ENCODE measurements at regions not wholly inside any gene's neighbourhood (a gene's known extent, or its start where the extent isn't known, plus 50 kb on each side); places are given as distances from the start of the nearest gene placed in this dataset.

DNA sequence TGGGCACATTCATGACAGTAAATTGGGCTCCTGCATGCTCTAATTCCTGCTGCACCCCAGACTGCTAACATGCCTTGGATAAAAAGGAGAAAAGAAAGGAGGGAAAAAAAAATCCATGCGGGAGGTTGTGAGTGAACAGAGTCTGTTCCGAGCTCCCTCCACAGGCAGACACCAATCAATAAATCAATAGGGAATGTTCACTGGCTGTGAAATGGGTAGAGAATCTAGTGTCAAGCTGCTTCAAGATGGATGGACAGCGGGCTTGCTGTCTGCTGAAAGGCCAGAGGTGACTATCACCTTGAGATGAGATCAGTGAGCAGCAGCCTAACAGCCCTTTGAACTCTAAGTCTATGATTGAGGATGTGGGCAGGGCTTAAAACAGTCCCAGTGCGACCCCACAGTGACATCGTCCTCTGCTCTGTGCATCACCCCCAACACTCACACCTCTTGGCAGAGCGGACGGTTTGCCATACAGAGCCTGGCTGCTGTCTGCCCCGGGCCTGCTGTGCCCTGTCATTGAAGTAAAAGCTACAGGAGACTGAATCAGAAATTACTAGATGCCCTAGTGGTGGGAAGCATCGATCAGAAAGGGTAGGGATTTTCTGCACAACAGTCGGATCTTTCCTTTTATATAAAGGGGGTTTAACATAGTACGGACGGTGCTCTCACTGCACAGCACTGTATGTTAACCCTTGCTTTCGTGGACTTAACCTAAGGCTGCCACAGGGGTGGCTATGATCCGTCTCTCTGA lies 247.9 kb upstream of the ONECUT1 start:
- no peaks in the 10 kb centered on the region for H3K9me3 ChIP-seq
- TF ChIP-seq CTCF (IDR thresholded peaks at IDR 0.05) (no peak), POLR2A (IDR thresholded peaks at IDR 0.05) (no peak)
- no peaks in the 10 kb centered on the region for H3K4me1 ChIP-seq
- H3K36me3 ChIP-seq = no peaks in the 10 kb centered on the region
- intact Hi-C loops (cut with DNase I) = no loop called here
- no peak for DNase-seq
- H3K27ac ChIP-seq = no peak overlapping the region
- WGBS, 2 donors = 54 to 58% methylated on average over 14 of the region's 14 CpGs
- H3K4me3 ChIP-seq (replicated peaks in 1 of 3) = no peak overlapping the region
- H3K27me3 ChIP-seq = no peaks in the 10 kb centered on the region

- H3K36me3 ChIP-seq = no peaks in the 10 kb centered on the region
- WGBS, 2 donors = 69 to 71% methylated on average over 2 of the region's 2 CpGs
- no peak overlapping the region for H3K27ac ChIP-seq
- H3K4me1 ChIP-seq = no peaks in the 10 kb centered on the region
- DNase-seq = no peak
- no peak for TF ChIP-seq POLR2A (IDR thresholded peaks at IDR 0.05)
- TF ChIP-seq CTCF (IDR thresholded peaks at IDR 0.05) = no peak
- H3K27me3 ChIP-seq = no peaks in the 10 kb centered on the region
- intact Hi-C loops (cut with DNase I) = no loop called here
- H3K4me3 ChIP-seq (replicated peaks in 1 of 3) = no peak overlapping the region
- H3K9me3 ChIP-seq = no peaks in the 10 kb centered on the region
Measured at GRCh38 chr15:53036641-53037040, 246.5 kb upstream of the ONECUT1 start.

DNA sequence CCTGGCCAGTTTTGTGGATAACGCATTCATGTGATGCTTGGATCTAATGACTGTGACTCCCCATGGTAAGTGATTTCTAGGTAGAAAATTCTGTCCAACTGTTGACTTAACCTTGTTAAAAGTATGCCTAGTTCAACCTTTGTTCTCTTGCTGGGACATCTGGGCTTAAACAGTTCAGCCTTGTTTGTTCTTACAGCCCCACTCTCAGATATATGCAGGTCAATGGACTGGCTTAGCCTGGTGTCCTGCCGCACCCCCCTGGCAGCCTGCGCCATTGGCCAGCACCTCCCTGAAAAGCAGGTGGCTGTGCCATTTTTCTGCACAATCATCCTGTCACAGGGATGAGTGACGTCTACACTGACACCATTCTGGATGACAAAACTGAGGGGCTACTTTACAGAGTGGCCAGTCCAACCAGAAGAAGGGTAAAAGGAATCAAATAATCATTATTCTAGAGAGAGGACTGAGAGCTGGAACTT lies 244.7 kb upstream of the ONECUT1 start:
- 84 to 92% methylated on average over 4 of the region's 4 CpGs for WGBS, 2 donors
- no peak for TF ChIP-seq CTCF (IDR thresholded peaks at IDR 0.05)
- no peak for TF ChIP-seq POLR2A (IDR thresholded peaks at IDR 0.05)
- no peaks in the 10 kb centered on the region for H3K36me3 ChIP-seq
- no peak overlapping the region for H3K4me3 ChIP-seq (replicated peaks in 1 of 3)
- no peak overlapping the region for H3K27ac ChIP-seq
- no peaks in the 10 kb centered on the region for H3K27me3 ChIP-seq
- no peaks in the 10 kb centered on the region for H3K9me3 ChIP-seq
- intact Hi-C loops (cut with DNase I) = no loop called here
- H3K4me1 ChIP-seq = no peaks in the 10 kb centered on the region
- no peak for DNase-seq

DNA sequence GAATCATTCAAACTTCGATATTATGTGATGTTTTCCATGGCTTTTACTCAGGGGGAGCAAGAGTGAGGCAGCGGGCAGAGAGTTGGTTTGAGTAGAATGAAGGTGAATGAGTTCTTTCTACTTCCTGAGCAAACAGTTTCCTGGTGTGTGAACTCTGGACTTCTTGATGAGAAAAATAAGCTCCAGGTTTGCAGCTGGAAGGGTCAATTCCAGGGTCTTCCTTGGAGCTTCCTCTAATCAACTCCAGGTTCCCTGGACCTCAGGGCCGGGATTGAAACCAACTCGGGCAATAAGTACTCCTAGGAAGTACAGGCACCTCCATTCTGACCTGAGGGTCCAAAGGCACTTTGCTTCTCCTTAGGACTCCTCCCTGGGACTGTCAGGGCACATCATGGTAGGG lies 243.6 kb upstream of the ONECUT1 start:
- no peak for TF ChIP-seq CTCF (IDR thresholded peaks at IDR 0.05)
- TF ChIP-seq POLR2A (IDR thresholded peaks at IDR 0.05) = no peak
- no peak overlapping the region for H3K27ac ChIP-seq
- no peak for DNase-seq
- intact Hi-C loops (cut with DNase I) = no loop called here
- H3K36me3 ChIP-seq = no peaks in the 10 kb centered on the region
- WGBS, 2 donors = 76 to 83% methylated on average over 4 of the region's 4 CpGs
- H3K4me3 ChIP-seq (replicated peaks in 1 of 3) = no peak overlapping the region
- H3K27me3 ChIP-seq = no peaks in the 10 kb centered on the region
- no peaks in the 10 kb centered on the region for H3K9me3 ChIP-seq
- no peaks in the 10 kb centered on the region for H3K4me1 ChIP-seq

- TF ChIP-seq POLR2A (IDR thresholded peaks at IDR 0.05) (no peak), CTCF (IDR thresholded peaks at IDR 0.05) (no peak)
- intact Hi-C loops (cut with DNase I) = no loop called here
- H3K4me3 ChIP-seq (replicated peaks in 1 of 3) = no peak overlapping the region
- WGBS, 2 donors = 17 to 22% methylated on average over 1 of the region's 1 CpG
- no peaks in the 10 kb centered on the region for H3K27me3 ChIP-seq
- H3K4me1 ChIP-seq = no peaks in the 10 kb centered on the region
- no peak for DNase-seq
- H3K27ac ChIP-seq = no peak overlapping the region
- no peaks in the 10 kb centered on the region for H3K36me3 ChIP-seq
- H3K9me3 ChIP-seq = no peaks in the 10 kb centered on the region
Measured at GRCh38 chr15:53031469-53031868, 241.3 kb upstream of the ONECUT1 start.
